ENCODE measurements at regions not wholly inside any gene's neighbourhood (a gene's known extent, or its start where the extent isn't known, plus 50 kb on each side); places are given as distances from the start of the nearest gene placed in this dataset.

- TF ChIP-seq TCF12 (IDR thresholded peaks at IDR 0.05; ENCODE audit: low read depth) = no peak
- TF ChIP-seq RAD21 (IDR thresholded peaks at IDR 0.05; ENCODE audit: low read depth) = peak; percentile 47
Measured at GRCh38 chr3:98985431-98985830, 83.9 kb upstream of the DCBLD2 start.

DNA sequence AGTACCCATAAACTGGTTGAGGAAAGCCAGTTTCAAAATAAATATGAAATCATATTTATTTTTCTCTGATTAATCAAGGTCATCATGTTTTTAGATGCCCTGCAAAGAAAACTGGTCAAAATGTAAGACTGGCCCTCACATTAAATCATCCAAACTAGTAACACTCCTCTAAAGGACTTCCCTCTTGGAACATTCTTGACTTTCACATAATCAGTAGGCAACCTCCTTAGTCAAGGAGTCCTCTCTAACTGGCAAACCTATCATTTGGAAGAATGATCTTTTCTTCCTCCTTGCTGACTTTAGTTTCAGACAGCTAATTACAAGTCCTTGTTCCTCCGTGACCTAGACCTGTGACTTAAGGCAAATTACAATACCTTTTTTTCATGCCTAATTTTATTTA, 82.5 kb upstream of the DCBLD2 start:
- no peak for TF ChIP-seq TCF12 (IDR thresholded peaks at IDR 0.05; ENCODE audit: low read depth)
- no peak for TF ChIP-seq EGR1 (IDR thresholded peaks at IDR 0.05)
- TF ChIP-seq, protein P1, sequence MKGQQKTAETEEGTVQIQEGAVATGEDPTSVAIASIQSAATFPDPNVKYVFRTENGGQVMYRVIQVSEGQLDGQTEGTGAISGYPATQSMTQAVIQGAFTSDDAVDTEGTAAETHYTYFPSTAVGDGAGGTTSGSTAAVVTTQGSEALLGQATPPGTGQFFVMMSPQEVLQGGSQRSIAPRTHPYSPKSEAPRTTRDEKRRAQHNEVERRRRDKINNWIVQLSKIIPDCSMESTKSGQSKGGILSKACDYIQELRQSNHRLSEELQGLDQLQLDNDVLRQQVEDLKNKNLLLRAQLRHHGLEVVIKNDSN (IDR thresholded peaks at IDR 0.05) = no peak
- no peak for TF ChIP-seq REST (IDR thresholded peaks at IDR 0.05; ENCODE audit: low read depth)
- TF ChIP-seq CEBPB (IDR thresholded peaks at IDR 0.05) = no peak
- TF ChIP-seq CREB1 (IDR thresholded peaks at IDR 0.05; ENCODE audit: low read depth) = no peak
- no peak for TF ChIP-seq TAF1 (IDR thresholded peaks at IDR 0.05; ENCODE audit: low read depth)
- TF ChIP-seq, protein P2, sequence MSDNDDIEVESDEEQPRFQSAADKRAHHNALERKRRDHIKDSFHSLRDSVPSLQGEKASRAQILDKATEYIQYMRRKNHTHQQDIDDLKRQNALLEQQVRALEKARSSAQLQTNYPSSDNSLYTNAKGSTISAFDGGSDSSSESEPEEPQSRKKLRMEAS (IDR thresholded peaks at IDR 0.05) = no peak

- no peak for TF ChIP-seq CEBPB (IDR thresholded peaks at IDR 0.05)
- no peak for TF ChIP-seq REST (IDR thresholded peaks at IDR 0.05; ENCODE audit: low read depth)
- TF ChIP-seq ZBTB7A (IDR thresholded peaks at IDR 0.05; ENCODE audit: low read depth) = no peak
- TF ChIP-seq, protein P1 (IDR thresholded peaks at IDR 0.05) = no peak
- no peak for TF ChIP-seq TEAD4 (IDR thresholded peaks at IDR 0.05)
- no peak for TF ChIP-seq RAD21 (IDR thresholded peaks at IDR 0.05; ENCODE audit: low read depth)
- TF ChIP-seq NFIC (IDR thresholded peaks at IDR 0.05) = no peak
- TF ChIP-seq FOXM1 (IDR thresholded peaks at IDR 0.05; ENCODE audit: borderline replicate concordance, low read depth) = no peak
- no peak for TF ChIP-seq CREB1 (IDR thresholded peaks at IDR 0.05; ENCODE audit: low read depth)
- no peak for TF ChIP-seq YY1 (IDR thresholded peaks at IDR 0.05; ENCODE audit: low read depth)
Measured at GRCh38 chr3:98982351-98982750, 80.9 kb upstream of the DCBLD2 start.

DNA sequence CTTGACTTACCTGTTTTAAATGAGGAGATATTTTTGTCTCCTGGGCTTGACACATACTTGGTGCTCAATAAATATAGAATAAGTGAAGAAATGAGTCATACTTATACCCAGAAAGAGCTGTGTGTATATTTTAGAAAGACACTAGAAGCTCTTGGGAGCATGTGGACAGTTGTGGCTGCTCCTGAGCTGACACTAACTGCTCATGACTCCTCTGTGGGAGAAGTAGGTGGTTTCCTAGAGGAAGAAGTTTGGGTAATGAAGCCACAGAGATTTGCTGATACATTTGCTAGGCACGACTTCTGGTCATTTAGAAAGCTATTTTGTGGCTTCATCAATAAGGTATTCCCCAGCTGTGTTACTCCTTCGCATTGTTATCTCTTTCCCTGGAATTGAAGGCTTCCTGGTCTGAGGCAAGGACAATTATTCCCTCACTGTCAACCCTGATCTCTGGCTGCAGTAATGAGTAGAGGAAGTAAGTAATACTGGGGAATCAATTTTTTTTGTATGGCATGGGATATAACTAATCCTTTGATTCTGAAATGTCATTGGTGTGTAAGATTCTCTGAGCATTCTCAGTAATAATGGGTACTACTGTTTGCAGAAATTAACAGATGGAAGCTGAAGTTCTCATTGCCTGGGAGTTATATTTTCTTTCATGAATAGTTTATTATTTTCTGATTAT, 79.6 kb upstream of the DCBLD2 start:
- TF ChIP-seq NFIC (IDR thresholded peaks at IDR 0.05) = no peak
- TF ChIP-seq ZBTB7A (IDR thresholded peaks at IDR 0.05; ENCODE audit: low read depth) = no peak
- no peak for TF ChIP-seq CEBPB (IDR thresholded peaks at IDR 0.05)
- no peak for TF ChIP-seq TCF12 (IDR thresholded peaks at IDR 0.05; ENCODE audit: low read depth)
- no peak for TF ChIP-seq REST (IDR thresholded peaks at IDR 0.05; ENCODE audit: low read depth)

- TF ChIP-seq EP300 (IDR thresholded peaks at IDR 0.05; ENCODE audit: borderline replicate concordance) (no peak), FOXM1 (IDR thresholded peaks at IDR 0.05; ENCODE audit: borderline replicate concordance, low read depth) (0 out of 2 replicates have a peak, but pooled peaks have one; percentile 13), REST (IDR thresholded peaks at IDR 0.05; ENCODE audit: low read depth) (no peak), EGR1 (IDR thresholded peaks at IDR 0.05) (no peak), TCF12 (IDR thresholded peaks at IDR 0.05; ENCODE audit: low read depth) (no peak), NFIC (IDR thresholded peaks at IDR 0.05) (no peak)
- TF ChIP-seq, protein P2 (IDR thresholded peaks at IDR 0.05) = no peak
- TF ChIP-seq, protein P1 (IDR thresholded peaks at IDR 0.05) = no peak
Measured at GRCh38 chr3:98979296-98979695, 77.8 kb upstream of the DCBLD2 start.

Measured in Ishikawa (cell line).